Mucosa of stomach (tissue), 1 donor: ENCODE measurements at regions not wholly inside any gene's neighbourhood (a gene's known extent, or its start where the extent isn't known, plus 50 kb on each side); places are given as distances from the start of the nearest gene placed in this dataset.

Source experiments
- H3K27me3 ChIP-seq: one replicate; pipeline ENCODE4 v1.7.0; 2013; ENCODE audit warnings: mild to moderate bottlenecking, low read length; ENCODE audit not compliant: control insufficient read depth, insufficient read depth
- H3K36me3 ChIP-seq: one replicate; pipeline ENCODE4 v1.7.0; 2013; ENCODE audit warnings: low read length; ENCODE audit not compliant: control insufficient read depth, insufficient read depth
- H3K4me1 ChIP-seq: one replicate; pipeline ENCODE4 v1.7.0; 2013; ENCODE audit warnings: mild to moderate bottlenecking, low read length; ENCODE audit not compliant: control insufficient read depth, insufficient read depth
- H3K4me3 ChIP-seq: one replicate; pipeline ENCODE4 v1.7.0; 2013; ENCODE audit warnings: low read length
- H3K9ac ChIP-seq: one replicate; pipeline ENCODE4 v1.7.0; 2013; ENCODE audit warnings: mild to moderate bottlenecking, low read length, moderate library complexity
- H3K9me3 ChIP-seq: one replicate; pipeline ENCODE4 v1.7.0; 2013; ENCODE audit warnings: mild to moderate bottlenecking, low read length, moderate library complexity; ENCODE audit not compliant: control insufficient read depth
- donor health status: Pancreatic carcinoma.

- Histone ChIP-seq H3K4me3 (no peak overlapping the region), H3K9ac (no peak overlapping the region), H3K27me3 (no peaks in the 10 kb centered on the region), H3K9me3 (no peaks in the 10 kb centered on the region), H3K36me3 (no peaks in the 10 kb centered on the region), H3K4me1 (no peaks in the 10 kb centered on the region)
Measured at GRCh38 chr5:38726279-38726678, 119.5 kb upstream of the OSMR start.

GRCh38 chr5:38728029-38728428 is 117.8 kb upstream of the OSMR start:
- no peak overlapping the region for H3K9ac ChIP-seq
- H3K4me1 ChIP-seq, result no peaks in the 10 kb centered on the region
- H3K4me3 ChIP-seq, result no peak overlapping the region
- H3K36me3 ChIP-seq, result no peaks in the 10 kb centered on the region
- H3K9me3 ChIP-seq, result no peaks in the 10 kb centered on the region
- H3K27me3 ChIP-seq, result no peaks in the 10 kb centered on the region

GRCh38 chr5:38731461-38731860 is 114.4 kb upstream of the OSMR start:
- Histone ChIP-seq H3K9ac (no peak overlapping the region), H3K36me3 (no peaks in the 10 kb centered on the region), H3K4me1 (no peaks in the 10 kb centered on the region), H3K27me3 (no peaks in the 10 kb centered on the region), H3K9me3 (no peaks in the 10 kb centered on the region), H3K4me3 (no peak overlapping the region)

- Histone ChIP-seq H3K4me3 (no peak overlapping the region), H3K36me3 (no peaks in the 10 kb centered on the region), H3K9ac (no peak overlapping the region), H3K9me3 (no peaks in the 10 kb centered on the region), H3K27me3 (no peaks in the 10 kb centered on the region), H3K4me1 (no peaks in the 10 kb centered on the region)
Measured at GRCh38 chr5:38734353-38734752, 111.5 kb upstream of the OSMR start.

GRCh38 chr5:38736089-38736488 is 109.7 kb upstream of the OSMR start:
- Histone ChIP-seq H3K9me3 (no peaks in the 10 kb centered on the region), H3K9ac (no peak overlapping the region), H3K4me3 (no peak overlapping the region), H3K36me3 (no peaks in the 10 kb centered on the region), H3K27me3 (no peaks in the 10 kb centered on the region), H3K4me1 (no peaks in the 10 kb centered on the region)

GRCh38 chr5:38737976-38738375 is 107.8 kb upstream of the OSMR start:
- H3K4me3 ChIP-seq, result no peak overlapping the region
- H3K36me3 ChIP-seq, result no peaks in the 10 kb centered on the region
- no peaks in the 10 kb centered on the region for H3K9me3 ChIP-seq
- no peaks in the 10 kb centered on the region for H3K27me3 ChIP-seq
- no peaks in the 10 kb centered on the region for H3K4me1 ChIP-seq
- H3K9ac ChIP-seq, result no peak overlapping the region

GRCh38 chr5:38739011-38739704 is 106.7 kb upstream of the OSMR start:
- no peak overlapping the region for H3K9ac ChIP-seq
- H3K9me3 ChIP-seq, result no peaks in the 10 kb centered on the region
- H3K4me1 ChIP-seq, result no peaks in the 10 kb centered on the region
- H3K27me3 ChIP-seq, result no peaks in the 10 kb centered on the region
- H3K4me3 ChIP-seq, result no peak overlapping the region
- no peaks in the 10 kb centered on the region for H3K36me3 ChIP-seq

- H3K4me3 ChIP-seq, result no peak overlapping the region
- no peak overlapping the region for H3K9ac ChIP-seq
- no peaks in the 10 kb centered on the region for H3K36me3 ChIP-seq
- H3K4me1 ChIP-seq, result no peaks in the 10 kb centered on the region
- no peaks in the 10 kb centered on the region for H3K27me3 ChIP-seq
- no peaks in the 10 kb centered on the region for H3K9me3 ChIP-seq
Measured at GRCh38 chr5:38739705-38740045, 106.1 kb upstream of the OSMR start.

- Histone ChIP-seq H3K4me3 (no peak overlapping the region), H3K4me1 (no peaks in the 10 kb centered on the region), H3K27me3 (no peaks in the 10 kb centered on the region), H3K9me3 (no peaks in the 10 kb centered on the region), H3K36me3 (no peaks in the 10 kb centered on the region), H3K9ac (no peak overlapping the region)
Measured at GRCh38 chr5:38742821-38743220, 103.0 kb upstream of the OSMR start.

- H3K36me3 ChIP-seq, result no peaks in the 10 kb centered on the region
- H3K9me3 ChIP-seq, result no peaks in the 10 kb centered on the region
- H3K9ac ChIP-seq, result no peak overlapping the region
- H3K4me3 ChIP-seq, result no peak overlapping the region
- H3K4me1 ChIP-seq, result no peaks in the 10 kb centered on the region
- H3K27me3 ChIP-seq, result no peaks in the 10 kb centered on the region
Measured at GRCh38 chr5:38743562-38743961, 102.2 kb upstream of the OSMR start.

- Histone ChIP-seq H3K4me1 (no peaks in the 10 kb centered on the region), H3K9ac (no peak overlapping the region), H3K9me3 (no peaks in the 10 kb centered on the region), H3K4me3 (no peak overlapping the region), H3K36me3 (no peaks in the 10 kb centered on the region), H3K27me3 (no peaks in the 10 kb centered on the region)
Measured at GRCh38 chr5:38745836-38746732, 99.7 kb upstream of the OSMR start.

- H3K9ac ChIP-seq, result no peak overlapping the region
- no peak overlapping the region for H3K4me3 ChIP-seq
- no peaks in the 10 kb centered on the region for H3K27me3 ChIP-seq
- H3K9me3 ChIP-seq, result no peaks in the 10 kb centered on the region
- no peaks in the 10 kb centered on the region for H3K4me1 ChIP-seq
- no peaks in the 10 kb centered on the region for H3K36me3 ChIP-seq
Measured at GRCh38 chr5:38749861-38750260, 96.0 kb upstream of the OSMR start.
